NCI-H526 treated with DMSO at 0.1 percent for 48 hours (cell line): ENCODE measurements at regions not wholly inside any gene's neighbourhood (a gene's known extent, or its start where the extent isn't known, plus 50 kb on each side); places are given as distances from the start of the nearest gene placed in this dataset.

Experiments
- DNase-seq: peaks from one replicate; lab custom pipeline; 2025; lab: John Stamatoyannopoulos, UW

DNA sequence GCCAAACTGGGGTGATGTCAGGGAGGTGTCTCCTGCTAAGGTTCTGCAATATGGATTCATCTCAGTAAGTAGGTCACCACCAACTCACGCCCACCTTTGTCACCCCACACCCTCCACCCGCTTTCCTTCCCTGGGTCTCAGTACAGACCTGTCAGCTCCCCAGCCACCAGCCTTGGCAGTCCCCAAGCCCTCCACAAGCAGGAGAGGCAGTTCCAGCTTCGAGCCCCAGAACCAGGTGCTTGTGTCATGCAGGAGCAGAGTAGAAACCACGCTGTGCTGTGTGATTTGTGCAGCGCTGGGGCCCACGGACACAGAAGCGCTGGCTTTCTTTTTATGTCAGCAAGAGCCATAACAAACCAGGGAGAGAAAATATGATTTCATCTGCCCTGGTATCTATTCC lies 89.0 kb upstream of the CDH4 start:
- no peak for DNase-seq

GRCh38 chr20:61166324-61166723 lies 85.7 kb upstream of the CDH4 start:
- DNase-seq: no peak

DNA sequence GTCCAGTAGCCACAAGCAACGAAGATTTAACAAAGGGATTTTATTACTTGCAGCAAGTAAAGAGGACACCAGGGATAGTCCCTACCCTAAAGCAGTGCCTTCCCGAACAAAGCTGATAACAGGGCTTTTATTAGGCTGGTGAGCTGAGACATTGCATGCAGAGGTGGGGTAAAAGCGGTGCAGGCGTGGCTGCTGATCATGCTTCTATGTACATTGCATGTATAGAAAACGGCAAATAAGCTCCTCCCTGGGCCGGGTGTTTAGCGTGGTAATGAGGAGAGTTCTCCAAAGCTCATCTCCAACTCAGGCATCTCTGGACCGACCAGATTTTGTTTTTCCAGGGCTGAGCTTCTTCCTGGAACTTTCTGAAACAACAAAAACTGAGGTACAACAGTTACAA lies 83.5 kb upstream of the CDH4 start:
- no peak for DNase-seq

GRCh38 chr20:61169874-61170273 lies 82.2 kb upstream of the CDH4 start:
- DNase-seq: no peak

- no peak for DNase-seq
Observed at GRCh38 chr20:61170496-61171320, 81.4 kb upstream of the CDH4 start.

DNA sequence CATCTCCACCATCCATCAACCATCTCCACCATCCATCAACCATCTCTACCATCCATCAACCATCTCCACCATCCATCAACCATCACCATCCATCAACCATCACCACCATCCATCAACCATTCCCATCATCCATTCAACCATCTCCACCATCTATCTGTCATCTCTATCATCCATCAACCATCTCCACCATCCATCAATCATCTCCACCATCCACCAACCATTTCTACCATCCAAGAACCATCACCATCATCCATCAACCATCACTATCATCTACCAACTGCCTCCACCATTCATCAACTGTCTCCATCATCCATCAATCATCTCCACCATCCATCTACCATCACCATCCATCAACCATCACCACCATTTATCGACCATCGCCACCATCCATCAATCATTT lies 78.8 kb upstream of the CDH4 start:
- DNase-seq: no peak

GRCh38 chr20:61173961-61174725 lies 77.9 kb upstream of the CDH4 start:
- no peak for DNase-seq

- no peak for DNase-seq
Observed at GRCh38 chr20:61176874-61177273, 75.2 kb upstream of the CDH4 start.

- DNase-seq: peak; percentile 74
Observed at GRCh38 chr20:61178551-61179071, 73.5 kb upstream of the CDH4 start.

- no peak for DNase-seq
Observed at GRCh38 chr20:61184194-61184593, 67.9 kb upstream of the CDH4 start.

GRCh38 chr20:61185181-61185580 lies 66.9 kb upstream of the CDH4 start:
- no peak for DNase-seq

DNA sequence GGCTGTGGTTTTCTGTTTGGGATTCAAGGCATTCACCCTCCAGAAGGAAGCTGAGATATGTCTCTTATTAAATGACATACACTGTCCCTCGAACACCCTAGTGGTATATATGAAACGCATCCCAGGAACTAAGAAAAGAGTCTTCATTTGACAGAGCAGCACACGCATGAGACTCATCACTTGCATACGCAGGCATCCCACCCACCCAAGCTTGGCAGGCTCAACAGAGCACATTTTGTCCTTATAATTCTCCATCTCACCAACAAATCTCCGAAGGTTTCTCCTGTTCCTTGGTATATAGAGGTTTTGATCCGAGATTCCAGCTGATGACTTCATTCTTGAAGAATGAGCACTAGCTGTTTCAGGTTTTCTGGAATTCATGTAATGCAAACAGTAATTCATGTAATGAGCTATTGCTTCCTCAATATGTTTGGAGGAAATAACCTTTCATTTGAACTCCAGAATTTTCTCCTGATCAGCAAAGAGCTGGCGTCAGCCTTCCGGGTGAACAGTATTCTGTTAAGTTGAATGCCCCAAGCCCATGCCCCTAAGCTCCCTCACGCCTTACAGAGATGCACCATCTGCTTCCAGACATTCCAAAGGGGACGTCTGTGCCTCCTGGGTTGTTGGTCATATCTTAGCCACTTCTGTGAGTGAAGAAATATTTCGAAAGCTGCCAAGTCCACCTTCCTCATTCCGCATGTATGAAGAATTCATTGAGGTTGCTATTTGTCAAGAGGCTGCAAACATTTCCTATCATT lies 66.0 kb upstream of the CDH4 start:
- no peak for DNase-seq

DNA sequence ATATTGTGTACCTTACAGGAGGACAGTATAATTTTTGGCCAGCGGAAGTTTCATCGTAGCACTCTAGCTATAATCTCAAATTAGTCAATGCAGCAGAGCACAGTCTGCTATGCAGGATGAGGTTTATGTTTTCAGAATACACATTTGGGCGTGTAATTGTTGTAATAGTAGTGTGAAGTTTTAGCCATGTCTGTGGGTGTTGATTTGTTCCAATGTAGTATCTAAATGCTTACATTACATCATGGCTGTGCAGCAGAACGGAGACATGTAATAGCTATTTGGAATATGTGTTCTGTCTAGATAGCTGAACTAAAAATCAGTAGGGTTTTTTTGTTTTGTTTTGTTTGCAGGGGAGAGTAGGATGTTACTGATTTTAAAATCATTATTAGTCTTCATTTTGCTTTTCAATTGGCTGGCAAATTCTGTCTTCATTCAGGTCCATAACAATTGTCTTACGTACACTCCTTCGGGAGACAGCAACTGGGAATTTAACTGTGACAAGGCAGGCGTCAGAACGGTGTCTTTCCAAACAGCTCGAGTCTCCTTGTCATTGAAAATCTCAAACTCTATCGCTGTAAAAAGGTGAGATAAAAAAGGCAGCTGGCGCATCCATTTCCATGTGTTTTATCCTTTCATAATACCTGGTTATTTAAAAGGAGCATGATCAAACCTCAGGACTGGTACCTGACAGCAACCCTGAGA lies 65.1 kb upstream of the CDH4 start:
- DNase-seq: peak; percentile 12

DNA sequence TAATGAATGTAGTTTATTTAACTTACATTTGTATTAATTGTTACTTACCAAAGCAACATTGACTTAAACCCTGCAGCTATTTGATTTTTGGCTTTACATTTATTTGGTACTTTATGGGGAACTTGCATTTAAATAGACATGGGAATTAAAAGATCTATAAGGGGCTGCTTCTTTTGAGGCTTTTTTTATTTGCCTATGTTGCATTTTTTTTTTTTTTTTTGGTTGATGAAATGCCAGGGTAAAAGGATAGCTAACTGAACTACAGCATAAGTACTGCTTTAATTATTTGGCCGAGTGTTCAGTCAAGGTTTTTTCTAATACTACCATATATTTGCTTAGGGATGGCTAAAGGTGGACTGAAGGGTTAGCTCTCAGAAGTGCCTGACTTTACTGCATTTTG lies 62.5 kb upstream of the CDH4 start:
- DNase-seq: no peak

DNA sequence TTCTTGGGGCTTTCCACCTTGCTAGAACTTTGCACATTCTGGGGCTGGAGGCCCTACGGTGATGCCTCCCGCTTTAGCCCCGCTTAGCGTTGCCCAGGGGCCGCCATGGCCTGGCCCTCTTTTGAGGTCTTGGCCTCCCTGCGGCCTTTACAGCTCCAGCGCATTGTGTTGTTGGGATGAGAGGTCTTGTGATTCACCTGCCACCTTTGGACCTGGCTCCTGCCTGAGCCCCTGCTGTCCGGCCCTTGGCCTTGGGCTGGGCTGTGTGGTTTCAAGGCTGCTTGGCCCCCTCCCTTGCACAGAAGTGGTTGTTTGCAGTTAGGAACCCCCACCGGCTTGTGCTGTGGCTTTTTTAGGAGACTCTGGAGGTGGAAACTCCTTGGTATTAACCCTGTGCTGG lies 61.0 kb upstream of the CDH4 start:
- no peak for DNase-seq

DNA sequence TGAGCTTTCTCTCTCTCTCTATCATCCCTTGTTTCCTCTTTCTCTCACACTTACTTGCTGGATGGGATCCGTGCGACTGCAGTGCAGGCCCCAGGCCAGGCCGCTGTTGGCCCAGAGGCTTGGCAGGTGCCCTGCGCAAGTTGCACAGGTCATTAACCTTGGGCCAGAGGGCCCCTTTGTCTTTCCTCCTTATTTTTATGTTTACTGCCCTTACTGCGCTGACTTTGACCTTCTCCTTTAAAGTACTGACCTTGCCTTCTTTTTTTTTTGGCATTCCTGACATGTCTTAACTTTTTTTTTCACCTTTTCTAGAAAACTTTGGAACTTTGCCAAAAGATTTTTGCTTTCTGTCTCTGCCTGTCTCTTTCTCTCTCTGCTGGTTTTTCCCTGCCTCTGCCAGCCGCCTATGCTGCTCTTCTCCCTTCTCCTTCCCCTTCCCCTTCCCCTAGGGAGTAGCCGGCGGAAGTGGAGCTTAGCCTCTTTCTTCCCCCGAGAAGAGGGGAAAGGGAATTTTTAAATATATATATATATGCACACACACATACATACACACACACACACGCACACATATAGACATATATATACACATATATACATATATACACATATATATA lies 59.6 kb upstream of the CDH4 start:
- no peak for DNase-seq

DNA sequence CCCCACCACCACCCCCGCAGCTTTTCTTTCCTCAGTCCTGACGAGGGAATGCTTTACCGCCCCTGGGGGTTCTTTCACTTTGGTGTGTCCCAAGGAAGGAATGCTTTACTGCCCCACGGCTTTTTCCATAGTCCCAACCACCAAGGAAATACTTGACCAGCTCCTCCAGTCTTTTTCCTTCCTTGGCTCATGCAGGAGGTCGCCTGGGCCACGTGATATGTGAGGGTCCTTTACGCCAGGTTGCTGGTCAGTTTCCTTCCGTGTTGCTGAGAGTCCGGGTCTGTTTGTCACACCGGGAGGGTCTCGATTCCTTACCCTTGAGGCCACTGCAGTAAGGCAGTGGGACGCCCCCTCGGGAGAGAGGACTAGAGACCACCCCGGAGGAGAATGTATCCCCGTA lies 58.9 kb upstream of the CDH4 start:
- DNase-seq: no peak
